Dermis blood vessel endothelial cell (primary cell): ENCODE measurements at regions not wholly inside any gene's neighbourhood (a gene's known extent, or its start where the extent isn't known, plus 50 kb on each side); places are given as distances from the start of the nearest gene placed in this dataset.

Experiments used
- DNase-seq: peaks from one replicate; pipeline ENCODE4 v3.0.0; 2010

- no peak for DNase-seq
These were observed 321.4 kb downstream of the AJAP1 start for GRCh38 chr1:4975856-4976255.

- no peak for DNase-seq
These were observed 320.7 kb downstream of the AJAP1 start for GRCh38 chr1:4974981-4975685.

- no peak for DNase-seq
These were observed 318.9 kb downstream of the AJAP1 start for GRCh38 chr1:4973341-4973740.

- no peak for DNase-seq
These were observed 318.4 kb downstream of the AJAP1 start for GRCh38 chr1:4972761-4973320.

- no peak for DNase-seq
These were observed 317.3 kb downstream of the AJAP1 start for GRCh38 chr1:4971666-4972065.

- no peak for DNase-seq
These were observed 316.1 kb downstream of the AJAP1 start for GRCh38 chr1:4970532-4970931.

GRCh38 chr1:4969556-4970129 lies 315.2 kb downstream of the AJAP1 start:
- DNase-seq: no peak

GRCh38 chr1:4965346-4966075 lies 311.1 kb downstream of the AJAP1 start:
- no peak for DNase-seq

GRCh38 chr1:4964634-4965345 lies 310.4 kb downstream of the AJAP1 start:
- no peak for DNase-seq

- DNase-seq: no peak
These were observed 308.8 kb downstream of the AJAP1 start for GRCh38 chr1:4963251-4963650.

- DNase-seq: no peak
These were observed 308.4 kb downstream of the AJAP1 start for GRCh38 chr1:4962836-4963235.

- DNase-seq: no peak
These were observed 307.7 kb downstream of the AJAP1 start for GRCh38 chr1:4961935-4962645.

- no peak for DNase-seq
These were observed 306.5 kb downstream of the AJAP1 start for GRCh38 chr1:4960782-4961475.

- no peak for DNase-seq
These were observed 305.9 kb downstream of the AJAP1 start for GRCh38 chr1:4960336-4960735.

- DNase-seq: no peak
These were observed 304.8 kb downstream of the AJAP1 start for GRCh38 chr1:4959216-4959615.

GRCh38 chr1:4957027-4957426 lies 302.6 kb downstream of the AJAP1 start:
- no peak for DNase-seq

- DNase-seq: no peak
These were observed 300.0 kb downstream of the AJAP1 start for GRCh38 chr1:4954392-4954791.

GRCh38 chr1:4951601-4952000 lies 297.2 kb downstream of the AJAP1 start:
- DNase-seq: no peak

- DNase-seq: no peak
These were observed 291.9 kb downstream of the AJAP1 start for GRCh38 chr1:4946343-4946742.

- no peak for DNase-seq
These were observed 290.5 kb downstream of the AJAP1 start for GRCh38 chr1:4944911-4945310.

GRCh38 chr1:4944072-4944471 lies 289.7 kb downstream of the AJAP1 start:
- no peak for DNase-seq

GRCh38 chr1:4939266-4939665 lies 284.9 kb downstream of the AJAP1 start:
- no peak for DNase-seq
